C4-2B (cell line): ENCODE measurements at regions not wholly inside any gene's neighbourhood (a gene's known extent, or its start where the extent isn't known, plus 50 kb on each side); places are given as distances from the start of the nearest gene placed in this dataset.

Source experiments
- ZFX ChIP-seq: fragments of 450-650 bp; IDR thresholded peaks from 2 replicates; pipeline ENCODE4 v1.6.1; 2017
- TF ChIP-seq, protein P1 (sequence below): fragments of 450-650 bp; conservative IDR thresholded peaks from 2 replicates; pipeline ENCODE4 v1.5.1; 2017; ENCODE audit warnings: mild to moderate bottlenecking

DNA sequence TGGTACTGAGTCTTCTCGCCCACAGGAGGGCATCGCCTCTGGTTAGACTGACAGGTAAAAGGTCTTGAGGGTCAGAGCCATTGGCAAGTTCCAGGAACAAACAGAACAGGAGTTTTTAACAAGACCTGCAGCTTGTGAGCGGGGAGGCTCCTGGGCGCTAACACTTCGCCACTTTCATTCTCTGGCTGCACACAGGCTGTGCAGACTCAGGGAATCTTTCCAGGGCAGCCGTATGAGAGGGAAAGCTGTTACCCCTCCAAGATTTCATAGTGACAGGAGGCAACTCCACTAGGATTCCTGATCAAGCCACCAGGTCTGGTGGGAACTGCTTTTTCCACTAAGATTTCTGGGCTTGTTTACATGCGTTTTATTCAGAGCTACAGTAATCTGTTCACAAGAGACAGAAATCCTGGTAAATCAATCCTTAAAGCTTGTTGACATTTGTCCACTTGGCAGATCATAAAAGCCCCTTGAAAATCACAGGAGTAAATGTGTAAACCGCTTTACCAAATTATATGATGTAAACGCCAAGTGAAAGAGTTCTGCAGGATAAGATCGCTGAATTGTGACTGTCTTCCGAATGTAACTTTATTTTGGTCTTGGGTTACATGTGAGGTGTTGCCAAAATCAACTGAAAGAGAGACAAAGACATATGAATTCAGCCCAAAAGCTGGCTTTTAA lies 190.6 kb downstream of the MZT1 start:
- TF ChIP-seq, protein P1, sequence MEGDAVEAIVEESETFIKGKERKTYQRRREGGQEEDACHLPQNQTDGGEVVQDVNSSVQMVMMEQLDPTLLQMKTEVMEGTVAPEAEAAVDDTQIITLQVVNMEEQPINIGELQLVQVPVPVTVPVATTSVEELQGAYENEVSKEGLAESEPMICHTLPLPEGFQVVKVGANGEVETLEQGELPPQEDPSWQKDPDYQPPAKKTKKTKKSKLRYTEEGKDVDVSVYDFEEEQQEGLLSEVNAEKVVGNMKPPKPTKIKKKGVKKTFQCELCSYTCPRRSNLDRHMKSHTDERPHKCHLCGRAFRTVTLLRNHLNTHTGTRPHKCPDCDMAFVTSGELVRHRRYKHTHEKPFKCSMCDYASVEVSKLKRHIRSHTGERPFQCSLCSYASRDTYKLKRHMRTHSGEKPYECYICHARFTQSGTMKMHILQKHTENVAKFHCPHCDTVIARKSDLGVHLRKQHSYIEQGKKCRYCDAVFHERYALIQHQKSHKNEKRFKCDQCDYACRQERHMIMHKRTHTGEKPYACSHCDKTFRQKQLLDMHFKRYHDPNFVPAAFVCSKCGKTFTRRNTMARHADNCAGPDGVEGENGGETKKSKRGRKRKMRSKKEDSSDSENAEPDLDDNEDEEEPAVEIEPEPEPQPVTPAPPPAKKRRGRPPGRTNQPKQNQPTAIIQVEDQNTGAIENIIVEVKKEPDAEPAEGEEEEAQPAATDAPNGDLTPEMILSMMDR, result no peak
- TF ChIP-seq ZFX, result no peak
